K562 (cell line): ENCODE measurements at regions not wholly inside any gene's neighbourhood (a gene's known extent, or its start where the extent isn't known, plus 50 kb on each side); places are given as distances from the start of the nearest gene placed in this dataset.

Experiments used
- ATAC-seq: fragments of 200-7000 bp; cut with Tn5 transposase; 3 replicates; pipeline ENCODE4 v1.9.1; 2020; ENCODE audit warnings: moderate library complexity
- BruUV-seq: library from RNA; stranded (reverse); fragments of 400-500 nt; replicated peaks from 2 replicates; lab custom pipeline; 2021; lab: Mats Ljungman, UMichigan
- CTCF ChIA-PET: fragments of 300-600 bp; formaldehyde crosslinking; extraction: SDS; loops from one replicate; lab custom pipeline; 2021; ENCODE audit warnings: low intra/inter-chr PET ratio; lab: Yijun Ruan, JAX
- POLR2A ChIA-PET: fragments of 300-600, 350-650 bp; sonication (Branson Sonifier 250); formaldehyde crosslinking; extraction: SDS; loops from one replicate; lab custom pipeline; 2021; ENCODE audit warnings: antibody characterized with exemption, inconsistent platforms; lab: Yijun Ruan, JAX
- DNase-seq, 4 experiments: peaks; one replicate each; pipeline versions ENCODE4 v3.0.0 to v3.0.0-alpha.2; 2011 to 2018; ENCODE audit warnings: low spot score in 3 of 4, mixed read lengths in 3 of 4; ENCODE audit errors: extremely low read depth in 1 of 4
- FAIRE-seq: peaks from 2 replicates; lab custom pipeline; 2011; peaks lifted over from hg19 to GRCh38; lab: Jason Lieb, UNC
- H2AFZ ChIP-seq: 2 replicates; pipeline ENCODE4 v1.6.0; 2011; ENCODE audit warnings: low read depth, low read length, control low read depth, inconsistent platforms
- H3K27ac ChIP-seq: fragments of 200-600 bp; 3 replicates; pipeline ENCODE4 v1.8.0; 2011; ENCODE audit warnings: low read depth, mild to moderate bottlenecking, control low read depth, inconsistent platforms, low read length, moderate library complexity, mixed read lengths; ENCODE audit errors: extremely low read depth
- H3K27me3 ChIP-seq, 2 experiments: fragments of 300-600 bp in 1 of 2; 2 replicates in 1 of 2; 3 replicates in 1 of 2; pipeline versions ENCODE4 v1.6.0 to v1.8.0; 2011; ENCODE audit warnings: inconsistent platforms in 2 of 2, low read length in 2 of 2, mild to moderate bottlenecking in 1 of 2, mixed read lengths in 1 of 2, moderate library complexity in 1 of 2; ENCODE audit not compliant: control insufficient read depth in 2 of 2, insufficient read depth in 2 of 2
- H3K36me3 ChIP-seq: fragments of 300-600 bp; 3 replicates; pipeline ENCODE4 v1.8.0; 2011; ENCODE audit warnings: mild to moderate bottlenecking, low read length, inconsistent platforms; ENCODE audit not compliant: control insufficient read depth, insufficient read depth
- H3K4me1 ChIP-seq, 2 experiments: fragments of 200-600 bp in 1 of 2; replicated peaks in 1 of 2; 2 replicates in 1 of 2; 3 replicates in 1 of 2; pipeline versions ENCODE4 v1.5.1 to v1.8.0; 2011; ENCODE audit warnings: inconsistent platforms in 2 of 2, low read length in 2 of 2, mild to moderate bottlenecking in 1 of 2, mixed read lengths in 1 of 2, moderate library complexity in 1 of 2; ENCODE audit not compliant: control insufficient read depth in 2 of 2, insufficient read depth in 2 of 2
- H3K4me2 ChIP-seq: 2 replicates; pipeline ENCODE4 v1.6.1; 2011; ENCODE audit warnings: low read length, control low read depth, inconsistent platforms, mixed read lengths; ENCODE audit not compliant: insufficient read depth
- H3K4me3 ChIP-seq: fragments of 200-600 bp; sonication (generic), shearing (Covaris generic); 2 replicates; pipeline ENCODE4 v1.5.1; 2016; ENCODE audit warnings: control low read depth, inconsistent platforms
- H3K79me2 ChIP-seq: fragments of 200-600 bp; 3 replicates; pipeline ENCODE4 v1.8.0; 2011; ENCODE audit warnings: low read length, inconsistent platforms; ENCODE audit not compliant: control insufficient read depth, insufficient read depth
- H3K9ac ChIP-seq, 2 experiments: 2 replicates each; pipeline versions ENCODE4 v1.6.0 to v1.6.1; 2011; ENCODE audit warnings: low read depth in 2 of 2, low read length in 2 of 2, control low read depth in 1 of 2, inconsistent platforms in 1 of 2, mild to moderate bottlenecking in 1 of 2, mixed read lengths in 1 of 2; ENCODE audit not compliant: insufficient read depth in 1 of 2
- H3K9me1 ChIP-seq: one replicate; pipeline ENCODE4 v1.6.0; 2011; ENCODE audit warnings: inconsistent platforms, mild to moderate bottlenecking, low read length, moderate library complexity; ENCODE audit not compliant: control insufficient read depth, insufficient read depth
- H3K9me3 ChIP-seq: replicated peaks from 2 replicates; pipeline ENCODE4 v1.5.1; 2011; ENCODE audit warnings: low read depth, low read length, inconsistent platforms; ENCODE audit not compliant: control insufficient read depth, insufficient read depth
- H4K20me1 ChIP-seq: replicated peaks from 2 replicates; pipeline ENCODE4 v1.6.1; 2011; ENCODE audit warnings: low read length, inconsistent platforms, mixed read lengths; ENCODE audit not compliant: control insufficient read depth, insufficient read depth
- ADNP ChIP-seq: fragments of 200-800 bp; sonication (Bioruptor generic); IDR thresholded peaks from 2 replicates; pipeline ENCODE4 v1.6.1; 2016; ENCODE audit warnings: missing genetic modification characterization, missing compliant biosample characterization
- CREBBP ChIP-seq: IDR thresholded peaks from one replicate; pipeline ENCODE4 v1.6.1; 2012; ENCODE audit warnings: low read depth, mild to moderate bottlenecking, control low read depth, inconsistent platforms, low read length
- MEF2A ChIP-seq: IDR thresholded peaks from 2 replicates; pipeline ENCODE4 v1.6.1; 2011; ENCODE audit warnings: low read depth, mild to moderate bottlenecking, low read length, moderate library complexity; ENCODE audit not compliant: control insufficient read depth
- RBM25 ChIP-seq: fragments of 200-400 bp; formaldehyde crosslinking; IDR thresholded peaks from 2 replicates; pipeline ENCODE4 v1.6.1; 2018; ENCODE audit warnings: low read length, low read depth, moderate library complexity; ENCODE audit not compliant: severe bottlenecking
- TRIM28 ChIP-seq: fragments of 450-650 bp; IDR thresholded peaks from 2 replicates; pipeline ENCODE4 v1.6.1; 2017
- WGBS: fragments of 100-300 bp; shearing (Covaris generic); methylation state at CpG from one replicate; pipeline ENCODE4 v1.1.6; 2016; ENCODE audit warnings: low coverage, mixed read lengths; ENCODE audit not compliant: insufficient coverage; ENCODE audit errors: missing lambda C conversion rate; 5-methylcytosine and 5-hydroxymethylcytosine counted together
- in situ Hi-C: fragments of 300-500 bp; cut with MboI; formaldehyde crosslinking; loops from 4 replicates; pipeline ENCODE4 v1.15.0; 2018; ENCODE audit warnings: inconsistent platforms, mixed read lengths
- intact Hi-C: fragments of 100-400 bp; cut with micrococcal nuclease; formaldehyde crosslinking; loops from 2 replicates; pipeline ENCODE4 v1.14.2; 2022
- TF ChIP-seq, protein P1 (sequence below): fragments of 450-650 bp; formaldehyde crosslinking; IDR thresholded peaks from 2 replicates; pipeline ENCODE4 v1.4.0; 2022; ENCODE audit warnings: mild to moderate bottlenecking, moderate library complexity
- TF ChIP-seq, protein P2 (sequence below): sonication (generic); formaldehyde crosslinking; IDR thresholded peaks from 2 replicates; pipeline ENCODE4 v1.8.0; 2022; ENCODE audit warnings: missing genetic modification reagents, mild to moderate bottlenecking, borderline replicate concordance
- TF ChIP-seq, protein P3 (sequence below): fragments of 450-650 bp; IDR thresholded peaks from 2 replicates; pipeline ENCODE4 v1.6.1; 2017; ENCODE audit warnings: antibody characterized with exemption

DNA sequence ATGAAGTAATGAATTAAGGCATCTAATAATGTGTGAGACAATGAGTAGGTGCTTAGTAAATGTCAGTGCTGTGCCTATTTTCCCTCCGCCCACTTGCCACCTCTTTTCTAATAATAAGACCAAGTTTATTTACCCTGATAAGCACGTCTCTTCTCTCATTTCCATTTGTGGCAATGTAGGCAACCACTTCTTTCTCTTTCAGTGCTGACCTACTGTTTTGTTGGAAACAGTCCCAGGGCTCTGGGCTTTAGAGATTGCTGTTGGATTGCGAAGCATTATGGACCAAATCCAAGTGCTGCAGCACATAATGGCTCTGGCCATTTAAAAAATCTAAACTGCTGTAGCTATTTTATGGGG, 141.3 kb upstream of the PLEKHG7 start (continued):
- TF ChIP-seq, protein P1, sequence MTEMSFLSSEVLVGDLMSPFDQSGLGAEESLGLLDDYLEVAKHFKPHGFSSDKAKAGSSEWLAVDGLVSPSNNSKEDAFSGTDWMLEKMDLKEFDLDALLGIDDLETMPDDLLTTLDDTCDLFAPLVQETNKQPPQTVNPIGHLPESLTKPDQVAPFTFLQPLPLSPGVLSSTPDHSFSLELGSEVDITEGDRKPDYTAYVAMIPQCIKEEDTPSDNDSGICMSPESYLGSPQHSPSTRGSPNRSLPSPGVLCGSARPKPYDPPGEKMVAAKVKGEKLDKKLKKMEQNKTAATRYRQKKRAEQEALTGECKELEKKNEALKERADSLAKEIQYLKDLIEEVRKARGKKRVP (CRISPR knock-in tag): 0 out of 2 replicates have a peak, but pooled peaks have one; percentile 41
- no peak for TF ChIP-seq MEF2A
- no peak for TF ChIP-seq CREBBP
- TF ChIP-seq, protein P2, sequence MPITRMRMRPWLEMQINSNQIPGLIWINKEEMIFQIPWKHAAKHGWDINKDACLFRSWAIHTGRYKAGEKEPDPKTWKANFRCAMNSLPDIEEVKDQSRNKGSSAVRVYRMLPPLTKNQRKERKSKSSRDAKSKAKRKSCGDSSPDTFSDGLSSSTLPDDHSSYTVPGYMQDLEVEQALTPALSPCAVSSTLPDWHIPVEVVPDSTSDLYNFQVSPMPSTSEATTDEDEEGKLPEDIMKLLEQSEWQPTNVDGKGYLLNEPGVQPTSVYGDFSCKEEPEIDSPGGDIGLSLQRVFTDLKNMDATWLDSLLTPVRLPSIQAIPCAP (CRISPR knock-in tag): no peak

DNA sequence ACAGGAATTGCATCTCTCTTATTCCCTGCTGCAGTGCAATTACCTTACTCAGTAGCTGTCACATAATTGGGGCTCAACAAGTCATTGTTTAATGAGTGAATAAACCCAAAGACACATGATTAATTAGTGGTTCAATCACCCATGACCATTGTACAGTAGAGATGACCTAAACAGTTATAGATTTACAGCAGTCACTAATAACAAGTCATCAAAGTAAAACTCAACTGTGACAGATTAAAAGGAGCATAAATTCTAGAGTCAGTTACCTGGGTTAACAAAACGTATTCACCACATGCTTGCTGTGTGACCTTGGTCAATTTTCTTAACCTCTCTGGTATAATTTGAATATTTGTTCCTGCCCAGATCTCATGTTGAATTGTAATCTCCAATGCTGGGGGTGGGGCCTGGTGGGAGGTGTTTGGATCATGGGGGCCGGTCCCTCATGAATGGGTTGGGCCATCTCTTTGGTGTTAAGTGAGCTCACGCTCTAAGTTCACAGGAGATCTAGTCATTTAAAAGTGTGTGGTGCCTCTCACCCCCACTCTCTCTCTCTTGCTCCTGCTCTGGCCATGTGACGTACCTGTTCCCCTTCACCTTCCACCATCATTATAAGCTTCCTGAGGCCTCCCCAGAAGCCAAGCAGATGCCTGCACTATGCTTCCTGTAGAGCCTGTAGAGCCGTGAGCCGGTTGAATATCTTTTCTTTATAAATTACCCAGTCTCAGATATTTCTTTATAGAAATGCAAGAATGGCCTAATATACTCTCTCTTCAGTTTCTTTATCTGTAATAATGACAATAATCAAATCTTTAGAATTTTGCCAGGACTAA, 141.9 kb upstream of the PLEKHG7 start:
- intact Hi-C loops: no loop called here
- no peak overlapping the region for H3K9ac ChIP-seq
- no peaks in the 10 kb centered on the region for H3K27me3 ChIP-seq
- H3K4me2 ChIP-seq: no peak overlapping the region
- POLR2A ChIA-PET: interaction anchor here (0.6 kb wide), 1 partner anchor 392 kb away, joined by 3 read pairs; no protein-coding TSS in a partner anchor
- no peaks in the 10 kb centered on the region for H3K9me1 ChIP-seq
- H3K36me3 ChIP-seq: no peaks in the 10 kb centered on the region
- H3K4me3 ChIP-seq: no peak overlapping the region
- peak; percentile 78 for TF ChIP-seq RBM25
- TF ChIP-seq, protein P3, sequence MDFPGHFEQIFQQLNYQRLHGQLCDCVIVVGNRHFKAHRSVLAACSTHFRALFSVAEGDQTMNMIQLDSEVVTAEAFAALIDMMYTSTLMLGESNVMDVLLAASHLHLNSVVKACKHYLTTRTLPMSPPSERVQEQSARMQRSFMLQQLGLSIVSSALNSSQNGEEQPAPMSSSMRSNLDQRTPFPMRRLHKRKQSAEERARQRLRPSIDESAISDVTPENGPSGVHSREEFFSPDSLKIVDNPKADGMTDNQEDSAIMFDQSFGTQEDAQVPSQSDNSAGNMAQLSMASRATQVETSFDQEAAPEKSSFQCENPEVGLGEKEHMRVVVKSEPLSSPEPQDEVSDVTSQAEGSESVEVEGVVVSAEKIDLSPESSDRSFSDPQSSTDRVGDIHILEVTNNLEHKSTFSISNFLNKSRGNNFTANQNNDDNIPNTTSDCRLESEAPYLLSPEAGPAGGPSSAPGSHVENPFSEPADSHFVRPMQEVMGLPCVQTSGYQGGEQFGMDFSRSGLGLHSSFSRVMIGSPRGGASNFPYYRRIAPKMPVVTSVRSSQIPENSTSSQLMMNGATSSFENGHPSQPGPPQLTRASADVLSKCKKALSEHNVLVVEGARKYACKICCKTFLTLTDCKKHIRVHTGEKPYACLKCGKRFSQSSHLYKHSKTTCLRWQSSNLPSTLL: no peak
- TF ChIP-seq TRIM28: no peak
- TF ChIP-seq ADNP (tag): peak; percentile 48; the same call in 1 of the 2 replicates
- DNase-seq: no peak
- BruUV-seq: no TSS peak
- H3K4me1 ChIP-seq: no peaks in the 10 kb centered on the region
- no peak for FAIRE-seq
- no peak overlapping the region for H3K27ac ChIP-seq
- WGBS: 80% methylated on average over 6 of the region's 6 CpGs
- in situ Hi-C loops: loop anchor here (25.0 kb wide), 1 partner anchor 749 kb away; no protein-coding TSS in a partner anchor
- ATAC-seq: no peak
- no peaks in the 10 kb centered on the region for H4K20me1 ChIP-seq
- no peaks in the 10 kb centered on the region for H3K79me2 ChIP-seq
- no peaks in the 10 kb centered on the region for H3K9me3 ChIP-seq
- CTCF ChIA-PET: no interaction called here
- H2AFZ ChIP-seq: no peak overlapping the region
